Motor neuron (in vitro differentiated cells): ENCODE measurements at regions not wholly inside any gene's neighbourhood (a gene's known extent, or its start where the extent isn't known, plus 50 kb on each side); places are given as distances from the start of the nearest gene placed in this dataset.

Experiments used
- ATAC-seq, 8 experiments: fragments of 200-7000 bp; cut with Tn5 transposase; replicated peaks in 6 of 8; 2 replicates each; pipeline ENCODE4 v1.8.0; 2021; ENCODE audit warnings: mild to moderate bottlenecking in 8 of 8, moderate library complexity in 8 of 8
- H3K27ac ChIP-seq, 2 donors: fragments of 250-450 bp; sonication (Bioruptor Pico); 2 replicates each; pipeline ENCODE4 v1.9.0; 2021; ENCODE audit warnings: antibody characterized with exemption in 2 of 2, mild to moderate bottlenecking in 2 of 2, moderate library complexity in 1 of 2
- H3K4me1 ChIP-seq, 2 donors: fragments of 250-450 bp; sonication (Bioruptor Pico); replicated peaks in 1 of 2; 2 replicates each; pipeline ENCODE4 v1.6.1; 2021; ENCODE audit warnings: antibody characterized with exemption in 2 of 2, mild to moderate bottlenecking in 2 of 2, moderate library complexity in 1 of 2
- H3K4me3 ChIP-seq, 5 donors: fragments of 250-450 bp; sonication (Bioruptor Pico); 2 replicates each; pipeline ENCODE4 v1.9.0; 2021; ENCODE audit warnings: antibody characterized with exemption in 5 of 5, mild to moderate bottlenecking in 5 of 5, moderate library complexity in 4 of 5
- WGBS, 10 experiments: fragments of 450-650 bp; shearing (Covaris generic); methylation state at CpG; one replicate each; pipeline ENCODE4 v1.0.0; 2022; 5-methylcytosine and 5-hydroxymethylcytosine counted together
- in situ Hi-C, 9 experiments: fragments of 400-800 bp; cut with MboI; loops; one replicate each; pipeline ENCODE4 v1.15.0; 2021; ENCODE audit warnings: low sequenced_read_pairs in 9 of 9, low pct_unique_long_range_greater_than_20kb in 2 of 9; ENCODE audit not compliant: unreplicated experiment in 9 of 9

- ATAC-seq = no peak
- Histone ChIP-seq H3K4me3 (no peak overlapping the region), H3K27ac (no peak overlapping the region), H3K4me1 (no peaks in the 10 kb centered on the region)
- in situ Hi-C loops = no loop called here
- WGBS, 10 experiments = 16 to 94% (median 73%) methylated on average over 1 to 6 of the region's 6 CpGs
These were observed 71.0 kb upstream of the MDFIC2 start for GRCh38 chr3:70383360-70383831.

GRCh38 chr3:70374179-70374578 lies 61.7 kb upstream of the MDFIC2 start:
- no peak for ATAC-seq
- 0 to 100% (median 86%) methylated on average over 1 to 4 of the region's 4 CpGs; no CpG with 5 or more reads in 2 of the 10 experiments for WGBS, 10 experiments
- in situ Hi-C loops = loop anchor here in 4 of 9 experiments (25.0 kb wide), 1 partner anchor 287 kb away; no protein-coding TSS in a partner anchor
- H3K4me3 ChIP-seq = no peak overlapping the region
- no peaks in the 10 kb centered on the region for H3K4me1 ChIP-seq
- H3K27ac ChIP-seq = no peak overlapping the region
